Mammary epithelial cell (primary cell): ENCODE measurements at regions not wholly inside any gene's neighbourhood (a gene's known extent, or its start where the extent isn't known, plus 50 kb on each side); places are given as distances from the start of the nearest gene placed in this dataset.

Source experiments
- CTCF ChIP-seq, 2 donors: IDR thresholded peaks in 1 of 2; conservative IDR thresholded peaks in 1 of 2; 2 replicates each; pipeline ENCODE4 v1.5.1; 2011 to 2012; ENCODE audit warnings: inconsistent platforms in 2 of 2, low read length in 2 of 2, mild to moderate bottlenecking in 2 of 2, control low read depth in 1 of 2, low read depth in 1 of 2; ENCODE audit not compliant: insufficient read depth in 1 of 2; ENCODE audit errors: extremely low read depth in 1 of 2
- EZH2 ChIP-seq: IDR thresholded peaks from 2 replicates; pipeline ENCODE4 v1.6.1; 2012; ENCODE audit warnings: low read length, inconsistent platforms, borderline replicate concordance

GRCh38 chr2:164306872-164307271 lies 314.4 kb downstream of the GRB14 start:
- TF ChIP-seq CTCF (conservative IDR thresholded peaks at IDR 0.05 in 1 of 2, IDR thresholded peaks at IDR 0.05 in 1 of 2; ENCODE audit: extremely low read depth in 1 of 2, insufficient read depth in 1 of 2, low read depth in 1 of 2, low read length in 2 of 2) (no peak), EZH2 (no peak)
